Kidney (tissue), 13 donors: ENCODE measurements at regions not wholly inside any gene's neighbourhood (a gene's known extent, or its start where the extent isn't known, plus 50 kb on each side); places are given as distances from the start of the nearest gene placed in this dataset.

ENCODE experiments used
- DNase-seq, 5 donors: peaks; one replicate each; pipeline ENCODE4 v3.0.0-alpha.2; 2013 to 2020
- FAIRE-seq: peaks from 2 replicates; lab custom pipeline; 2012; peaks lifted over from hg19 to GRCh38; lab: Jason Lieb, UNC
- H3K27ac ChIP-seq, 2 donors: one replicate each; pipeline ENCODE4 v1.7.0; 2013; ENCODE audit warnings: low read depth in 2 of 2, low read length in 2 of 2, inconsistent platforms in 1 of 2
- H3K27me3 ChIP-seq: one replicate; pipeline ENCODE4 v1.7.1; 2013; ENCODE audit warnings: low read length, inconsistent platforms; ENCODE audit not compliant: control insufficient read depth, insufficient read depth
- H3K36me3 ChIP-seq, 3 donors: one replicate each; pipeline versions ENCODE4 v1.7.0 to v1.7.1; 2013; ENCODE audit warnings: low read length in 3 of 3, control low read depth in 1 of 3, inconsistent platforms in 1 of 3; ENCODE audit not compliant: insufficient read depth in 3 of 3, control insufficient read depth in 2 of 3
- H3K4me1 ChIP-seq, 3 donors: one replicate each; pipeline versions ENCODE4 v1.7.0 to v1.7.1; 2013; ENCODE audit warnings: low read length in 3 of 3, inconsistent platforms in 1 of 3, low read depth in 1 of 3; ENCODE audit not compliant: control insufficient read depth in 2 of 3, insufficient read depth in 2 of 3
- H3K4me3 ChIP-seq, 3 donors: one replicate each; pipeline versions ENCODE4 v1.7.0 to v1.8.1; 2013; ENCODE audit warnings: low read length in 3 of 3, control low read depth in 1 of 3, inconsistent platforms in 1 of 3
- H3K9ac ChIP-seq, 3 donors: one replicate each; pipeline versions ENCODE4 v1.7.0 to v1.7.1; 2013; ENCODE audit warnings: low read length in 3 of 3, control low read depth in 1 of 3, inconsistent platforms in 1 of 3
- H3K9me3 ChIP-seq, 3 donors: one replicate each; pipeline versions ENCODE4 v1.7.0 to v1.7.1; 2013; ENCODE audit warnings: low read length in 3 of 3, control low read depth in 1 of 3, inconsistent platforms in 1 of 3; ENCODE audit not compliant: control insufficient read depth in 2 of 3, insufficient read depth in 1 of 3
- intact Hi-C: fragments of 100-400 bp; cut with DNase I; formaldehyde crosslinking; loops from one replicate; pipeline ENCODE4 v1.11.1; 2022
- TF ChIP-seq, protein P1 (sequence below): IDR thresholded peaks from 3 replicates; pipeline ENCODE4 v1.5.1; 2012; ENCODE audit warnings: mild to moderate bottlenecking, moderate library complexity, borderline replicate concordance; ENCODE audit not compliant: insufficient read depth; ENCODE audit errors: extremely low read depth
- donor health status: control.
- donor health status: control.
- donor health status: control.
- donor health status: control.
- donor health status: control.
- donor health status: DM: yes; HTN: yes; CAD: no.
- donor health status: Normal renal cell carcinoma (clear cell type).

GRCh38 chr13:46481166-46481565 is 71.8 kb upstream of the LRCH1 start:
- Histone ChIP-seq H3K27me3 (no peaks in the 10 kb centered on the region), H3K36me3 (no peaks in the 10 kb centered on the region), H3K27ac (no peak overlapping the region), H3K9ac (no peak overlapping the region), H3K4me3 (no peak overlapping the region), H3K4me1 (no peaks in the 10 kb centered on the region), H3K9me3 (no peaks in the 10 kb centered on the region)
- no peak for FAIRE-seq
- intact Hi-C loops: no loop called here
- DNase-seq: no peak
- TF ChIP-seq, protein P1, sequence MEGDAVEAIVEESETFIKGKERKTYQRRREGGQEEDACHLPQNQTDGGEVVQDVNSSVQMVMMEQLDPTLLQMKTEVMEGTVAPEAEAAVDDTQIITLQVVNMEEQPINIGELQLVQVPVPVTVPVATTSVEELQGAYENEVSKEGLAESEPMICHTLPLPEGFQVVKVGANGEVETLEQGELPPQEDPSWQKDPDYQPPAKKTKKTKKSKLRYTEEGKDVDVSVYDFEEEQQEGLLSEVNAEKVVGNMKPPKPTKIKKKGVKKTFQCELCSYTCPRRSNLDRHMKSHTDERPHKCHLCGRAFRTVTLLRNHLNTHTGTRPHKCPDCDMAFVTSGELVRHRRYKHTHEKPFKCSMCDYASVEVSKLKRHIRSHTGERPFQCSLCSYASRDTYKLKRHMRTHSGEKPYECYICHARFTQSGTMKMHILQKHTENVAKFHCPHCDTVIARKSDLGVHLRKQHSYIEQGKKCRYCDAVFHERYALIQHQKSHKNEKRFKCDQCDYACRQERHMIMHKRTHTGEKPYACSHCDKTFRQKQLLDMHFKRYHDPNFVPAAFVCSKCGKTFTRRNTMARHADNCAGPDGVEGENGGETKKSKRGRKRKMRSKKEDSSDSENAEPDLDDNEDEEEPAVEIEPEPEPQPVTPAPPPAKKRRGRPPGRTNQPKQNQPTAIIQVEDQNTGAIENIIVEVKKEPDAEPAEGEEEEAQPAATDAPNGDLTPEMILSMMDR: no peak

DNA sequence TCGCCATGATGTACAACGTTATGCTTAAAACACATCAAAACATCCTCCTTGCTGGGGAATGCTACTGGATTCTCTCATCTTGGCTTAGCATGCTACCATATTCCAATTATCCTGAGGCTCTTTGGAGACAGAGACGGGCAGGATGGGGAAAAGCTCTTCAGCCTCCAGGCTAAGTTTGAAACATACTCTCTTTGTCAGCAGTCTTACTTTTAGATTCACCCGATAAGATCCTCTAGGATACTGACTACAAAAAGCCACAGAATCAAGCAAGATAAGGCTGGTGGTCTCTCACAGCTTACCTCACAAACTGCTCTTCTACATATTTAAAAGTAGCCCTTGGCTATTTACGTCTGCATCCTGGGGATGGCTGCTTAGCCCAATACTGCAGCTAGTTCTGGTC is 72.8 kb upstream of the LRCH1 start:
- H3K27me3 ChIP-seq: no peaks in the 10 kb centered on the region
- no peaks in the 10 kb centered on the region for H3K4me1 ChIP-seq
- H3K9me3 ChIP-seq: no peaks in the 10 kb centered on the region
- intact Hi-C loops: no loop called here
- no peak overlapping the region for H3K4me3 ChIP-seq
- TF ChIP-seq, protein P1: no peak
- DNase-seq (no peak), FAIRE-seq (no peak)
- no peaks in the 10 kb centered on the region for H3K36me3 ChIP-seq
- H3K9ac ChIP-seq: no peak overlapping the region
- H3K27ac ChIP-seq: no peak overlapping the region

DNA sequence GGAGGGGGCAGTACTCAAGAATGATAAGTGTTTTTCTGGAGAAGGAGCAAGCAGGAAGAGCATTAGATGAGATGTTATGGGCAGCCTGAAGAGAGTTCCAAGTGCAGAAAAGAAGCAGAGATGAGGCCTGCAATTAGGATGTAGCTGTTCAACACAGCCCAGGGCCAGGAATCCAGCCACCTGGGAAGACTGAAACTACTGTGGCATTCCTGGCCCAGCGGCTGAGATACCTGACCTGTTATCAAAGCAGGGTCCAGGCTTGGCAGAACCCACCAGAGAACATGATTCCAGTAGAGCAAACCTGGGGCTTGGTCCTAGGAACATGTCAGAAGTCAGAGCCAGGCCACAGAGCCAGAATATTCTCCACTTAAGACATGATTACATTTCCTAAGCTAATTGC is 73.3 kb upstream of the LRCH1 start:
- Histone ChIP-seq H3K4me3 (no peak overlapping the region), H3K27me3 (no peaks in the 10 kb centered on the region), H3K27ac (no peak overlapping the region), H3K9me3 (no peaks in the 10 kb centered on the region), H3K36me3 (no peaks in the 10 kb centered on the region), H3K9ac (no peak overlapping the region), H3K4me1 (no peaks in the 10 kb centered on the region)
- TF ChIP-seq, protein P1: no peak
- FAIRE-seq (no peak), DNase-seq (no peak)
- intact Hi-C loops: no loop called here

GRCh38 chr13:46479283-46479682 is 73.7 kb upstream of the LRCH1 start:
- TF ChIP-seq, protein P1: no peak
- no peak overlapping the region for H3K4me3 ChIP-seq
- no peaks in the 10 kb centered on the region for H3K27me3 ChIP-seq
- intact Hi-C loops: no loop called here
- no peak overlapping the region for H3K9ac ChIP-seq
- H3K36me3 ChIP-seq: no peaks in the 10 kb centered on the region
- no peak overlapping the region for H3K27ac ChIP-seq
- no peak for FAIRE-seq
- no peaks in the 10 kb centered on the region for H3K9me3 ChIP-seq
- no peak for DNase-seq
- no peaks in the 10 kb centered on the region for H3K4me1 ChIP-seq
